ENCODE measurements at regions not wholly inside any gene's neighbourhood (a gene's known extent, or its start where the extent isn't known, plus 50 kb on each side); places are given as distances from the start of the nearest gene placed in this dataset.

DNA sequence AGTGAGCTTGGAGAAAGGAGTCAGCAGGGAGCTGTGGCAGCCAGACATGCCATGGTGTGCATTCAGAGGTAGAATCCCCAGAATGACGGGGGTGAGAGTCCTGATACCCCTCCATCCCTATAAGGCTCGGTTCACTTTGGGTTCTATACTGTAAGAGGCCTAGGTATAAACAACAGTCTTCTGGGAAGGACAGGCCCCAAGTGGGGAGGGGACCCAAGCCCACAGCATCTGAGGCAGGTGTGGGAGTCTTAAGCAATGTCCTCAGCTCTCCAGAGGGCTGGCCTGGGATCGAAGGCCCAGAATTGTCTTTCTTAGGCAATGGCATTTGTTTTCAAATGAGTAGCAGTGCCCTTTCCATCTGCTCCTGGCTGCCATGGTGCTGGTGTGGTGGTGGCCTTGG lies 50.2 kb upstream of the MAMLD1 start:
- H3K4me1 Mint-ChIP-seq (ENCODE audit: low read depth in 2 of 2), result peaks cover 6 to 9% of the 10 kb centered on the region in 2 donors
- H3K27me3 Mint-ChIP-seq, result peaks cover 0 to 10% of the 10 kb centered on the region in 2 donors
- no peaks in the 10 kb centered on the region for H3K36me3 Mint-ChIP-seq
- no peak overlapping the region for H3K4me3 Mint-ChIP-seq
- no peaks in the 10 kb centered on the region for H3K9me3 Mint-ChIP-seq
- no peak for ATAC-seq
- DNase-seq (ENCODE audit: low spot score), result no peak
- no peak overlapping the region for H3K27ac Mint-ChIP-seq

Data from natural killer cell treated with Interleukin-12 subunit alpha and Interleukin-12 subunit beta and Interleukin-15 and Interleukin-18, amount 100 ng/mL, for 72 hours (primary cell).